Lung (tissue), 11 donors: ENCODE measurements at regions not wholly inside any gene's neighbourhood (a gene's known extent, or its start where the extent isn't known, plus 50 kb on each side); places are given as distances from the start of the nearest gene placed in this dataset.

Experiments used
- ATAC-seq: fragments of 200-7000 bp; cut with Tn5 transposase; one replicate; pipeline ENCODE4 v1.9.1; 2020; ENCODE audit warnings: moderate number of reproducible peaks; ENCODE audit not compliant: insufficient read depth, low FRiP score
- DNase-seq, 3 donors: peaks; one replicate each; pipeline ENCODE4 v3.0.0-alpha.2; 2013 to 2017
- H3K27ac ChIP-seq, 2 donors: one replicate each; pipeline ENCODE4 v1.5.1; 2013; ENCODE audit warnings: mild to moderate bottlenecking in 2 of 2, moderate library complexity in 2 of 2, control low read depth in 1 of 2, inconsistent platforms in 1 of 2, low read depth in 1 of 2, low read length in 1 of 2
- H3K27me3 ChIP-seq, 3 donors: one replicate each; pipeline ENCODE4 v1.5.1; 2013; ENCODE audit warnings: low read length in 2 of 3; ENCODE audit not compliant: control insufficient read depth in 3 of 3, insufficient read depth in 3 of 3
- H3K36me3 ChIP-seq, 4 donors: one replicate each; pipeline ENCODE4 v1.5.1; 2013; ENCODE audit warnings: low read length in 4 of 4, mild to moderate bottlenecking in 1 of 4, moderate library complexity in 1 of 4; ENCODE audit not compliant: control insufficient read depth in 4 of 4, insufficient read depth in 4 of 4
- H3K4me1 ChIP-seq, 5 donors: one replicate each; pipeline ENCODE4 v1.5.1; 2013; ENCODE audit warnings: low read length in 5 of 5, mild to moderate bottlenecking in 2 of 5, moderate library complexity in 1 of 5; ENCODE audit not compliant: control insufficient read depth in 5 of 5, insufficient read depth in 5 of 5
- H3K4me3 ChIP-seq: one replicate; pipeline ENCODE4 v1.5.1; 2013; ENCODE audit warnings: mild to moderate bottlenecking, control low read depth, moderate library complexity
- H3K9ac ChIP-seq, 2 donors: one replicate each; pipeline ENCODE4 v1.5.1; 2013; ENCODE audit warnings: low read length in 2 of 2, control low read depth in 1 of 2; ENCODE audit not compliant: insufficient read depth in 1 of 2
- H3K9me3 ChIP-seq, 4 donors: one replicate each; pipeline ENCODE4 v1.5.1; 2013; ENCODE audit warnings: low read length in 3 of 4, mild to moderate bottlenecking in 1 of 4, moderate library complexity in 1 of 4; ENCODE audit not compliant: control insufficient read depth in 4 of 4, insufficient read depth in 3 of 4
- WGBS, 2 donors: extraction: QIAGEN DNeasy Blood & Tissue Kit; methylation state at CpG; one replicate each; pipeline ENCODE4 v1.1.7; 2013; 5-methylcytosine and 5-hydroxymethylcytosine counted together
- TF ChIP-seq, protein P1 (sequence below): IDR thresholded peaks from 2 replicates; pipeline ENCODE4 v1.5.1; 2012; ENCODE audit warnings: mild to moderate bottlenecking; ENCODE audit errors: control extremely low read depth, extremely low read depth
- donor health status: control.
- donor health status: control.
- donor health status: Bipolar disorder and iron deficiency.
- donor health status: healthy.
- donor health status: DM: yes; HTN: yes; CAD: no.

DNA sequence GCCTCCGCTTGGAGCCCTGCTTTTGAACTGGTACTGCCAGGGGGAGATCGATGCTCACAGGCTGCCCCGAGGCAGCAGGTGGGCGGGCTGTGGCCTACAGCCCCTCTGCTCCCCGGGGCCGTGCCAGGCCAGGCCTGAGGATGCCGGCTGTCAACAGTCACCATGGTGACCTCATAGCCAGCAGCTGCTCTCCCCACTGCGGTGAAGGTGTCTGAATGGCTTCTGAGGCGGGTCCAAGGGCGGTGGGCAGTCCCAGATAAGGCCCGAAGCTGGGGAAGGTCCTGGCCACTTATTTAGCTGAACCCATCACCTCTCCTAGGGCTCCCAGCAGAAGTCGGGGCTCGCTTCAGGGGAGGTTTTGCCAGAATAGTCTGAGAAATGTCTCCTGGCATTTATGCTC is 179.3 kb downstream of the ARHGAP12 start:
- 77 to 80% methylated on average over 13 of the region's 13 CpGs for WGBS, 2 donors
- TF ChIP-seq, protein P1, sequence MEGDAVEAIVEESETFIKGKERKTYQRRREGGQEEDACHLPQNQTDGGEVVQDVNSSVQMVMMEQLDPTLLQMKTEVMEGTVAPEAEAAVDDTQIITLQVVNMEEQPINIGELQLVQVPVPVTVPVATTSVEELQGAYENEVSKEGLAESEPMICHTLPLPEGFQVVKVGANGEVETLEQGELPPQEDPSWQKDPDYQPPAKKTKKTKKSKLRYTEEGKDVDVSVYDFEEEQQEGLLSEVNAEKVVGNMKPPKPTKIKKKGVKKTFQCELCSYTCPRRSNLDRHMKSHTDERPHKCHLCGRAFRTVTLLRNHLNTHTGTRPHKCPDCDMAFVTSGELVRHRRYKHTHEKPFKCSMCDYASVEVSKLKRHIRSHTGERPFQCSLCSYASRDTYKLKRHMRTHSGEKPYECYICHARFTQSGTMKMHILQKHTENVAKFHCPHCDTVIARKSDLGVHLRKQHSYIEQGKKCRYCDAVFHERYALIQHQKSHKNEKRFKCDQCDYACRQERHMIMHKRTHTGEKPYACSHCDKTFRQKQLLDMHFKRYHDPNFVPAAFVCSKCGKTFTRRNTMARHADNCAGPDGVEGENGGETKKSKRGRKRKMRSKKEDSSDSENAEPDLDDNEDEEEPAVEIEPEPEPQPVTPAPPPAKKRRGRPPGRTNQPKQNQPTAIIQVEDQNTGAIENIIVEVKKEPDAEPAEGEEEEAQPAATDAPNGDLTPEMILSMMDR, result no peak
- Histone ChIP-seq H3K36me3 (no peaks in the 10 kb centered on the region), H3K4me3 (no peak overlapping the region), H3K27ac (peak overlapping the region in 1 of 2 donors; percentile 21), H3K9ac (no peak overlapping the region), H3K27me3 (no peaks in the 10 kb centered on the region), H3K4me1 (peaks cover 0 to 29% (median 15%) of the 10 kb centered on the region in 5 donors), H3K9me3 (no peaks in the 10 kb centered on the region)
- DNase-seq (peak in 1 of 3 donors; percentile 28), ATAC-seq (no peak)

DNA sequence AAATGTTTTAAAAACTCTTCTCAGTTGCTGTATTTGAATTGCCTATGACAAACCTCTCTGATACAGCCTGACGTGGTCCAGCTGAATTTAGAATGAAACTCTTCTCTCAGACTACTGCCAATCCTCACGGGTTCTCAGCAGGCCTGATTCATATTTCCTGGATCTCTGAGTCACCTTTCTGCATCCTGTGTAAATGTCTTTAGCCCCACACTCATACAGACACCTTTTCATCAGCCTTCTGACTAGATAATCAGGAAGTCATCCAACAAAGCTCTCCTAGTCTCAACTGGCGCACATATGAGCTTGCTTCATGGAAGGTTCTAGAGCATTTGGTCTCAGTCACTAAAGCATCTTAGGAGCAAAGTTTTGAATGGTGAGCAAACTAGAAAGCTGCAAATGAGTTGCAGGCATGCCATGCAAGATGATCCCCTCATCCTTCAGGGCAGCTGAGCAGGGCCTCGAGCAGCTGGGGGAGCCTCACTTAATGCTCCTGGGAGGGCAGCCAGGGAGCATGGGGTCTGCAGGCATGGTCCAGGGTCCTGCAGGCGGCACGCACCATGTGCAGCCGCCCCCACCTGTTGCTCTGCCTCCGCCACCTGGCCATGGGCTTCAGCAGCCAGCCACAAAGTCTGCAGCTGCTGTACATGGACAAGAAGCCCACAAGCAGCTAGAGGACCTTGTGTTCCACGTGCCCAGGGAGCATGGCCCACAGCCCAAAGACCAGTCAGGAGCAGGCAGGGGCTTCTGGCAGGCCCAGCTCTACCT is 182.8 kb downstream of the ARHGAP12 start:
- ATAC-seq, result peak; percentile 47
- H3K27ac ChIP-seq, result no peak overlapping the region

DNA sequence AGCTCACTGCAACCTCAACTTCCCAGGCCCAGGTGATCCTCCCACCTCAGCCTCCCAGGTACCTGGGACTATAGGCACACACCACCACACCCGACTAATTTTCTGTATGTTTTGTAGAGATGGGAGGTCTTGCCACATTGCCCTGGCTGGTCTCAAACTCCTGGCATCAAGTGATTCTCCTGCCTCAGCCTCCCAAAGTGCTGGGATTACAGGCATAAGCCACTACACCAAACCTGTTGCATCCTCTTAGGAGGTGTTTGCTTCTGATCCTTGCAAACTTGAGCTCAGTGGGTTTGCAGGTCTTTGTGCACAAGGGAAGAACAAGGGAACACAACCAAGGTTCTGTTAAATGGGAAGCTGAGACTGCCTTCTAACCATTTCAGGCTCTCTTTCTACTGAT is 184.6 kb downstream of the ARHGAP12 start:
- no peak for ATAC-seq
- Histone ChIP-seq H3K27me3 (no peaks in the 10 kb centered on the region), H3K9ac (no peak overlapping the region), H3K9me3 (no peaks in the 10 kb centered on the region), H3K36me3 (no peaks in the 10 kb centered on the region), H3K4me1 (peaks cover 0 to 3% (median 0%) of the 10 kb centered on the region in 5 donors), H3K4me3 (no peak overlapping the region), H3K27ac (no peak overlapping the region)
- 89 to 98% methylated on average over 1 of the region's 1 CpG for WGBS, 2 donors
- no peak for DNase-seq
- TF ChIP-seq, protein P1, result no peak

More for the DNA sequence above, 182.8 kb downstream of the ARHGAP12 start:
- H3K4me1 ChIP-seq, result peaks cover 0 to 20% (median 14%) of the 10 kb centered on the region in 5 donors
- 79 to 81% methylated on average over 9 of the region's 9 CpGs for WGBS, 2 donors
- H3K27me3 ChIP-seq, result no peaks in the 10 kb centered on the region
- H3K36me3 ChIP-seq, result no peaks in the 10 kb centered on the region
- TF ChIP-seq, protein P1, result no peak
- no peak for DNase-seq
- no peak overlapping the region for H3K9ac ChIP-seq
- no peaks in the 10 kb centered on the region for H3K9me3 ChIP-seq
- H3K4me3 ChIP-seq, result no peak overlapping the region
